Body of pancreas (tissue), 4 donors: ENCODE measurements at regions not wholly inside any gene's neighbourhood (a gene's known extent, or its start where the extent isn't known, plus 50 kb on each side); places are given as distances from the start of the nearest gene placed in this dataset.

Experiments
- ATAC-seq: fragments of 150-250 bp; one replicate; pipeline ENCODE4 v1.9.1; 2016
- DNase-seq, 4 donors: peaks; one replicate each; pipeline ENCODE4 v3.0.0-alpha.2; 2019
- H3K27ac ChIP-seq, 4 donors: fragments of 200-600 bp; sonication (generic); 1 replicate in 3 of 4; 2 replicates in 1 of 4; pipeline versions ENCODE4 v1.5.1 to v1.6.1; 2016 to 2019; ENCODE audit warnings: mild to moderate bottlenecking in 1 of 4, mixed read lengths in 1 of 4, moderate library complexity in 1 of 4
- H3K27me3 ChIP-seq, 2 donors: fragments of 200-600 bp; sonication (generic); one replicate each; pipeline ENCODE4 v1.6.0; 2016; ENCODE audit warnings: mild to moderate bottlenecking in 1 of 2
- H3K36me3 ChIP-seq, 2 donors: fragments of 200-600 bp; sonication (generic); replicated peaks in 1 of 2; 2 replicates each; pipeline ENCODE4 v1.5.1; 2016; ENCODE audit warnings: low read depth in 2 of 2; ENCODE audit not compliant: insufficient read depth in 1 of 2
- H3K4me1 ChIP-seq: fragments of 200-600 bp; sonication (generic); one replicate; pipeline ENCODE4 v1.6.0; 2016
- H3K4me3 ChIP-seq, 2 donors: fragments of 200-600 bp; sonication (generic); 1 replicate in 1 of 2; 2 replicates in 1 of 2; pipeline ENCODE4 v1.5.1; 2016 to 2019
- H3K9me3 ChIP-seq, 3 donors: fragments of 200-600 bp; sonication (generic); 1 replicate in 2 of 3; 2 replicates in 1 of 3; pipeline ENCODE4 v1.5.1; 2016
- CTCF ChIP-seq, 7 experiments: fragments of 450-650 bp in 4 of 7; fragments of 200-600 bp in 3 of 7; sonication (generic) in 3 of 7; IDR thresholded peaks; one replicate each; pipeline ENCODE4 v1.5.1; 2016 to 2019; ENCODE audit warnings: antibody characterized with exemption in 7 of 7
- POLR2A ChIP-seq, 3 donors: fragments of 450-650 bp; IDR thresholded peaks; one replicate each; pipeline ENCODE4 v1.6.1; 2016; ENCODE audit warnings: antibody characterized with exemption in 3 of 3, mild to moderate bottlenecking in 2 of 3
- WGBS, 2 donors: methylation state at CpG; one replicate each; pipeline ENCODE4 v1.1.5; 2017; 5-methylcytosine and 5-hydroxymethylcytosine counted together
- intact Hi-C: fragments of 100-400 bp; cut with DNase I; formaldehyde crosslinking; loops from one replicate; pipeline ENCODE4 v1.15.1; 2023

DNA sequence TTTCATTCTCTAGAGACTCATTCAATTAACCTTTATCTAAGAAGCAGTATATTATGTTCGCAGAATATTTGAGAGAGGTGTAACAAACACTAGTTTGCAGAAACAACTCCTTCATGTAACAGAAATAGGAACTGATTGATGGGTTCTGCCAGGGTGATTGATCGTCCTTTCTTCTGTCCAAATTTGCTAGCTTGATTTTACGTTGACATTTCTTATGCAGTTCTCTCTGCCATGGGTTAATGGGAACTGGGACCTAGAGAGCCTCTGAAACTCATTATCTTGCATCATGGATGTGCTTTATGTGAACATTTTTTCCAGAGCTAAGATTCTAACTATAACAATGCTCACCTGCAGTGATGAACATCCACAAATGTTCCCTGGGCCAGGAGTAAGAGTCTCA, 107.0 kb downstream of the SLC24A2 start:
- no peak for DNase-seq
- intact Hi-C loops, result no loop called here
- H3K27me3 ChIP-seq, result no peaks in the 10 kb centered on the region
- WGBS, 2 donors, result 33 to 37% methylated on average over 3 of the region's 3 CpGs
- ATAC-seq, result no peak
- no peaks in the 10 kb centered on the region for H3K36me3 ChIP-seq
- TF ChIP-seq CTCF (IDR thresholded peaks at IDR 0.05) (no peak), POLR2A (IDR thresholded peaks at IDR 0.05) (no peak)
- H3K27ac ChIP-seq, result no peak overlapping the region
- H3K4me1 ChIP-seq, result no peaks in the 10 kb centered on the region
- H3K4me3 ChIP-seq, result no peak overlapping the region
- no peaks in the 10 kb centered on the region for H3K9me3 ChIP-seq

- no peaks in the 10 kb centered on the region for H3K9me3 ChIP-seq
- TF ChIP-seq POLR2A (IDR thresholded peaks at IDR 0.05) (no peak), CTCF (IDR thresholded peaks at IDR 0.05) (no peak)
- no peak overlapping the region for H3K27ac ChIP-seq
- no peak overlapping the region for H3K4me3 ChIP-seq
- no peaks in the 10 kb centered on the region for H3K4me1 ChIP-seq
- H3K36me3 ChIP-seq, result no peaks in the 10 kb centered on the region
- WGBS, 2 donors, result 65 to 72% methylated on average over 5 of the region's 5 CpGs
- intact Hi-C loops, result no loop called here
- no peak for ATAC-seq
- DNase-seq, result no peak
- H3K27me3 ChIP-seq, result no peaks in the 10 kb centered on the region
These were observed 110.9 kb downstream of the SLC24A2 start for GRCh38 chr9:19677924-19678323.

DNA sequence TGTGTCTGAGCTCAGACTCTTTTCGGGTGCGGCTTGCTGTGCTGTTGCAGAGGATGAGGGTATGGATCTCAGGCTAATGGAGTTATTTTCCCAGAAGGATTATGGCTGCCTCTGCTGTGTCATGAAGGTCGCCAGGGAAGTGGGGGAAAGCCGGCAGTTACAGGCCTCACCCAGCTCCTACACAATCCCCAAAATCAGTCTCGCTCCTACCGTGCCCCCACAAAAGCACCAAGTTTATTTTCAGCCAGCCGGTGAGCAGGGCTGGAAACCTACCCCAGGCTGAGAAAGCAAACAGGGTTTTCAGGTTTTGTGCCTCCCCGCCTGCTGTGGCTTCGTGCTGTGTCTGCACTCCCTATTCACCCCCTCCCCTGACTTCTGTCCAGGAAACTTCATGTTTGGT, 113.3 kb downstream of the SLC24A2 start:
- no peak for ATAC-seq
- 58 to 72% methylated on average over 7 to 9 of the region's 9 CpGs for WGBS, 2 donors
- Histone ChIP-seq H3K4me3 (no peak overlapping the region), H3K9me3 (no peaks in the 10 kb centered on the region), H3K4me1 (no peaks in the 10 kb centered on the region), H3K36me3 (no peaks in the 10 kb centered on the region), H3K27ac (no peak overlapping the region), H3K27me3 (no peaks in the 10 kb centered on the region)
- DNase-seq, result no peak
- intact Hi-C loops, result no loop called here
- TF ChIP-seq POLR2A (IDR thresholded peaks at IDR 0.05) (no peak), CTCF (IDR thresholded peaks at IDR 0.05) (no peak)

GRCh38 chr9:19666575-19666974, 122.3 kb downstream of the SLC24A2 start:
- no peak for ATAC-seq
- no peak overlapping the region for H3K27ac ChIP-seq
- H3K27me3 ChIP-seq, result no peaks in the 10 kb centered on the region
- no peak for DNase-seq
- TF ChIP-seq POLR2A (IDR thresholded peaks at IDR 0.05) (no peak), CTCF (IDR thresholded peaks at IDR 0.05) (no peak)
- H3K4me1 ChIP-seq, result no peaks in the 10 kb centered on the region
- no peaks in the 10 kb centered on the region for H3K36me3 ChIP-seq
- no peak overlapping the region for H3K4me3 ChIP-seq
- intact Hi-C loops, result no loop called here
- H3K9me3 ChIP-seq, result no peaks in the 10 kb centered on the region

- ATAC-seq (no peak), DNase-seq (no peak)
- Histone ChIP-seq H3K36me3 (no peaks in the 10 kb centered on the region), H3K4me3 (no peak overlapping the region), H3K27ac (no peak overlapping the region), H3K4me1 (no peaks in the 10 kb centered on the region), H3K9me3 (no peaks in the 10 kb centered on the region), H3K27me3 (no peaks in the 10 kb centered on the region)
- intact Hi-C loops, result no loop called here
- 74% methylated on average over 9 of the region's 9 CpGs for WGBS, 2 donors
- TF ChIP-seq CTCF (IDR thresholded peaks at IDR 0.05) (no peak), POLR2A (IDR thresholded peaks at IDR 0.05) (no peak)
These were observed 123.5 kb downstream of the SLC24A2 start for GRCh38 chr9:19665146-19665863.
